H1 (cell line): ENCODE measurements at regions not wholly inside any gene's neighbourhood (a gene's known extent, or its start where the extent isn't known, plus 50 kb on each side); places are given as distances from the start of the nearest gene placed in this dataset.

ENCODE experiments used
- CEBPB ChIP-seq: IDR thresholded peaks from 2 replicates; pipeline ENCODE4 v1.6.1; 2012; ENCODE audit warnings: low read depth, low read length
- CTBP2 ChIP-seq: IDR thresholded peaks from 2 replicates; pipeline ENCODE4 v1.7.0; 2011; ENCODE audit warnings: borderline replicate concordance, mild to moderate bottlenecking, moderate library complexity, mixed read lengths, low read length; ENCODE audit not compliant: insufficient read depth, insufficient read length
- EZH2 ChIP-seq: fragments of 200-600 bp; sonication (generic); IDR thresholded peaks from 2 replicates; pipeline ENCODE4 v1.7.1; 2012; ENCODE audit warnings: low read depth, mild to moderate bottlenecking, moderate library complexity, low read length, inconsistent platforms; ENCODE audit not compliant: severe bottlenecking
- GABPA ChIP-seq: IDR thresholded peaks from 2 replicates; pipeline ENCODE4 v1.6.1; 2011; ENCODE audit warnings: mild to moderate bottlenecking, low read length, moderate library complexity, borderline replicate concordance; ENCODE audit not compliant: insufficient read depth
- KDM1A ChIP-seq: fragments of 200-600, 300-600 bp; sonication (generic); IDR thresholded peaks from 2 replicates; pipeline ENCODE4 v1.7.1; 2016; ENCODE audit warnings: mild to moderate bottlenecking, low read length, borderline replicate concordance
- MAFK ChIP-seq: IDR thresholded peaks from 2 replicates; pipeline ENCODE4 v1.6.1; 2012; ENCODE audit warnings: low read depth, mild to moderate bottlenecking, improper control_type of control experiment, low read length
- SAP30 ChIP-seq: fragments of 300-600 bp; sonication (generic); IDR thresholded peaks from 2 replicates; pipeline ENCODE4 v1.7.1; 2012; ENCODE audit warnings: low read length, moderate library complexity, mild to moderate bottlenecking, inconsistent platforms; ENCODE audit not compliant: insufficient read depth, insufficient replicate concordance
- TCF12 ChIP-seq: IDR thresholded peaks from 2 replicates; pipeline ENCODE4 v1.6.1; 2011; ENCODE audit warnings: low read depth, mild to moderate bottlenecking, low read length
- TF ChIP-seq, protein P1 (sequence below): IDR thresholded peaks from 2 replicates; pipeline ENCODE4 v1.6.1; 2012; ENCODE audit warnings: low read length, inconsistent platforms
- TF ChIP-seq, protein P2 (sequence below): fragments of 300-600 bp; sonication (generic); IDR thresholded peaks from 2 replicates; pipeline ENCODE4 v1.7.1; 2012; ENCODE audit warnings: low read length, moderate library complexity, mild to moderate bottlenecking, inconsistent platforms; ENCODE audit not compliant: insufficient replicate concordance

DNA sequence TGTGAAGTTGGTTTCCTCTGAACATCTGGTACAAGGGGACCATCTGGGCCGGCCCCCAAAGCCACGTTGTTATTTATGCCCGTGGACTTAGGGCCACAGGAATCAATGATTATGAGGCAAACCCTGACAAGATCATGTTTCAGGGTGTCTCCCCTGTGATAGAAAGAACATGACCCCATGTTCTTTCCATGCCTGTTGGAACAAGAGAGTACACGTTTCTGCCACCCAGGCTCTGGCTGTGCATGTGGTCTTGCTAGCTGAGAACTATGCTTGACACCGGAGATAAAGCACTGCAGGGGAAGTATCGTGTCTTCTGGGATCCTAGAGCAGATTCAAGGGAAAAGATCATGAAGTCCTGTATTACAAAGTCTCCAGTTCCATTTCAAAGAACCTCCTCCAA lies 64.2 kb downstream of the TMEM17 start (continued):
- TF ChIP-seq, protein P1, sequence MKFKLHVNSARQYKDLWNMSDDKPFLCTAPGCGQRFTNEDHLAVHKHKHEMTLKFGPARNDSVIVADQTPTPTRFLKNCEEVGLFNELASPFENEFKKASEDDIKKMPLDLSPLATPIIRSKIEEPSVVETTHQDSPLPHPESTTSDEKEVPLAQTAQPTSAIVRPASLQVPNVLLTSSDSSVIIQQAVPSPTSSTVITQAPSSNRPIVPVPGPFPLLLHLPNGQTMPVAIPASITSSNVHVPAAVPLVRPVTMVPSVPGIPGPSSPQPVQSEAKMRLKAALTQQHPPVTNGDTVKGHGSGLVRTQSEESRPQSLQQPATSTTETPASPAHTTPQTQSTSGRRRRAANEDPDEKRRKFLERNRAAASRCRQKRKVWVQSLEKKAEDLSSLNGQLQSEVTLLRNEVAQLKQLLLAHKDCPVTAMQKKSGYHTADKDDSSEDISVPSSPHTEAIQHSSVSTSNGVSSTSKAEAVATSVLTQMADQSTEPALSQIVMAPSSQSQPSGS: no peak
- TF ChIP-seq EZH2 (no peak), GABPA (no peak), CTBP2 (no peak), TCF12 (no peak), MAFK (no peak), CEBPB (no peak), SAP30 (no peak), KDM1A (no peak)
- TF ChIP-seq, protein P2, sequence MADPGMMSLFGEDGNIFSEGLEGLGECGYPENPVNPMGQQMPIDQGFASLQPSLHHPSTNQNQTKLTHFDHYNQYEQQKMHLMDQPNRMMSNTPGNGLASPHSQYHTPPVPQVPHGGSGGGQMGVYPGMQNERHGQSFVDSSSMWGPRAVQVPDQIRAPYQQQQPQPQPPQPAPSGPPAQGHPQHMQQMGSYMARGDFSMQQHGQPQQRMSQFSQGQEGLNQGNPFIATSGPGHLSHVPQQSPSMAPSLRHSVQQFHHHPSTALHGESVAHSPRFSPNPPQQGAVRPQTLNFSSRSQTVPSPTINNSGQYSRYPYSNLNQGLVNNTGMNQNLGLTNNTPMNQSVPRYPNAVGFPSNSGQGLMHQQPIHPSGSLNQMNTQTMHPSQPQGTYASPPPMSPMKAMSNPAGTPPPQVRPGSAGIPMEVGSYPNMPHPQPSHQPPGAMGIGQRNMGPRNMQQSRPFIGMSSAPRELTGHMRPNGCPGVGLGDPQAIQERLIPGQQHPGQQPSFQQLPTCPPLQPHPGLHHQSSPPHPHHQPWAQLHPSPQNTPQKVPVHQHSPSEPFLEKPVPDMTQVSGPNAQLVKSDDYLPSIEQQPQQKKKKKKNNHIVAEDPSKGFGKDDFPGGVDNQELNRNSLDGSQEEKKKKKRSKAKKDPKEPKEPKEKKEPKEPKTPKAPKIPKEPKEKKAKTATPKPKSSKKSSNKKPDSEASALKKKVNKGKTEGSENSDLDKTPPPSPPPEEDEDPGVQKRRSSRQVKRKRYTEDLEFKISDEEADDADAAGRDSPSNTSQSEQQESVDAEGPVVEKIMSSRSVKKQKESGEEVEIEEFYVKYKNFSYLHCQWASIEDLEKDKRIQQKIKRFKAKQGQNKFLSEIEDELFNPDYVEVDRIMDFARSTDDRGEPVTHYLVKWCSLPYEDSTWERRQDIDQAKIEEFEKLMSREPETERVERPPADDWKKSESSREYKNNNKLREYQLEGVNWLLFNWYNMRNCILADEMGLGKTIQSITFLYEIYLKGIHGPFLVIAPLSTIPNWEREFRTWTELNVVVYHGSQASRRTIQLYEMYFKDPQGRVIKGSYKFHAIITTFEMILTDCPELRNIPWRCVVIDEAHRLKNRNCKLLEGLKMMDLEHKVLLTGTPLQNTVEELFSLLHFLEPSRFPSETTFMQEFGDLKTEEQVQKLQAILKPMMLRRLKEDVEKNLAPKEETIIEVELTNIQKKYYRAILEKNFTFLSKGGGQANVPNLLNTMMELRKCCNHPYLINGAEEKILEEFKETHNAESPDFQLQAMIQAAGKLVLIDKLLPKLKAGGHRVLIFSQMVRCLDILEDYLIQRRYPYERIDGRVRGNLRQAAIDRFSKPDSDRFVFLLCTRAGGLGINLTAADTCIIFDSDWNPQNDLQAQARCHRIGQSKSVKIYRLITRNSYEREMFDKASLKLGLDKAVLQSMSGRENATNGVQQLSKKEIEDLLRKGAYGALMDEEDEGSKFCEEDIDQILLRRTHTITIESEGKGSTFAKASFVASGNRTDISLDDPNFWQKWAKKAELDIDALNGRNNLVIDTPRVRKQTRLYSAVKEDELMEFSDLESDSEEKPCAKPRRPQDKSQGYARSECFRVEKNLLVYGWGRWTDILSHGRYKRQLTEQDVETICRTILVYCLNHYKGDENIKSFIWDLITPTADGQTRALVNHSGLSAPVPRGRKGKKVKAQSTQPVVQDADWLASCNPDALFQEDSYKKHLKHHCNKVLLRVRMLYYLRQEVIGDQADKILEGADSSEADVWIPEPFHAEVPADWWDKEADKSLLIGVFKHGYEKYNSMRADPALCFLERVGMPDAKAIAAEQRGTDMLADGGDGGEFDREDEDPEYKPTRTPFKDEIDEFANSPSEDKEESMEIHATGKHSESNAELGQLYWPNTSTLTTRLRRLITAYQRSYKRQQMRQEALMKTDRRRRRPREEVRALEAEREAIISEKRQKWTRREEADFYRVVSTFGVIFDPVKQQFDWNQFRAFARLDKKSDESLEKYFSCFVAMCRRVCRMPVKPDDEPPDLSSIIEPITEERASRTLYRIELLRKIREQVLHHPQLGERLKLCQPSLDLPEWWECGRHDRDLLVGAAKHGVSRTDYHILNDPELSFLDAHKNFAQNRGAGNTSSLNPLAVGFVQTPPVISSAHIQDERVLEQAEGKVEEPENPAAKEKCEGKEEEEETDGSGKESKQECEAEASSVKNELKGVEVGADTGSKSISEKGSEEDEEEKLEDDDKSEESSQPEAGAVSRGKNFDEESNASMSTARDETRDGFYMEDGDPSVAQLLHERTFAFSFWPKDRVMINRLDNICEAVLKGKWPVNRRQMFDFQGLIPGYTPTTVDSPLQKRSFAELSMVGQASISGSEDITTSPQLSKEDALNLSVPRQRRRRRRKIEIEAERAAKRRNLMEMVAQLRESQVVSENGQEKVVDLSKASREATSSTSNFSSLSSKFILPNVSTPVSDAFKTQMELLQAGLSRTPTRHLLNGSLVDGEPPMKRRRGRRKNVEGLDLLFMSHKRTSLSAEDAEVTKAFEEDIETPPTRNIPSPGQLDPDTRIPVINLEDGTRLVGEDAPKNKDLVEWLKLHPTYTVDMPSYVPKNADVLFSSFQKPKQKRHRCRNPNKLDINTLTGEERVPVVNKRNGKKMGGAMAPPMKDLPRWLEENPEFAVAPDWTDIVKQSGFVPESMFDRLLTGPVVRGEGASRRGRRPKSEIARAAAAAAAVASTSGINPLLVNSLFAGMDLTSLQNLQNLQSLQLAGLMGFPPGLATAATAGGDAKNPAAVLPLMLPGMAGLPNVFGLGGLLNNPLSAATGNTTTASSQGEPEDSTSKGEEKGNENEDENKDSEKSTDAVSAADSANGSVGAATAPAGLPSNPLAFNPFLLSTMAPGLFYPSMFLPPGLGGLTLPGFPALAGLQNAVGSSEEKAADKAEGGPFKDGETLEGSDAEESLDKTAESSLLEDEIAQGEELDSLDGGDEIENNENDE: no peak
- TF ChIP-seq, all 59 proteins: peak for 0
